DMS 273 (cell line): ENCODE measurements at regions not wholly inside any gene's neighbourhood (a gene's known extent, or its start where the extent isn't known, plus 50 kb on each side); places are given as distances from the start of the nearest gene placed in this dataset.
A peak's percentile ranks its signal among the peaks of the same experiment; 100 is the strongest.

Source experiments
- DNase-seq: peaks from one replicate; lab custom pipeline; 2025; ENCODE audit not compliant: unreplicated experiment; lab: John Stamatoyannopoulos, UW

- DNase-seq: no peak
Measured at GRCh38 chr4:10949039-10949733, 264.6 kb upstream of the CLNK start.

- no peak for DNase-seq
Measured at GRCh38 chr4:10947898-10948297, 263.3 kb upstream of the CLNK start.

- DNase-seq: no peak
Measured at GRCh38 chr4:10944321-10944720, 259.8 kb upstream of the CLNK start.

GRCh38 chr4:10942156-10942555, 257.6 kb upstream of the CLNK start:
- peak; percentile 42 for DNase-seq

GRCh38 chr4:10929818-10930217, 245.2 kb upstream of the CLNK start:
- DNase-seq: no peak

GRCh38 chr4:10925996-10926395, 241.4 kb upstream of the CLNK start:
- DNase-seq: no peak

- DNase-seq: no peak
Measured at GRCh38 chr4:10924274-10924673, 239.7 kb upstream of the CLNK start.

GRCh38 chr4:10917566-10917965, 233.0 kb upstream of the CLNK start:
- DNase-seq: peak; percentile 71

GRCh38 chr4:10898072-10898471, 213.5 kb upstream of the CLNK start:
- no peak for DNase-seq

GRCh38 chr4:10897076-10897475, 212.5 kb upstream of the CLNK start:
- DNase-seq: peak; percentile 18

- peak; percentile 28 for DNase-seq
Measured at GRCh38 chr4:10893395-10893794, 208.8 kb upstream of the CLNK start.

- no peak for DNase-seq
Measured at GRCh38 chr4:10891866-10892265, 207.3 kb upstream of the CLNK start.

GRCh38 chr4:10889819-10890218, 205.3 kb upstream of the CLNK start:
- no peak for DNase-seq

GRCh38 chr4:10879411-10880110, 195.0 kb upstream of the CLNK start:
- peak; percentile 26 for DNase-seq

- DNase-seq: no peak
Measured at GRCh38 chr4:10878861-10879260, 194.3 kb upstream of the CLNK start.

GRCh38 chr4:10877076-10877475, 192.5 kb upstream of the CLNK start:
- DNase-seq: no peak

- no peak for DNase-seq
Measured at GRCh38 chr4:10875144-10875799, 190.7 kb upstream of the CLNK start.

- no peak for DNase-seq
Measured at GRCh38 chr4:10873809-10874208, 189.2 kb upstream of the CLNK start.

- no peak for DNase-seq
Measured at GRCh38 chr4:10872833-10873517, 188.4 kb upstream of the CLNK start.

- DNase-seq: peak; percentile 95
Measured at GRCh38 chr4:10866666-10867065, 182.1 kb upstream of the CLNK start.

GRCh38 chr4:10861036-10861435, 176.5 kb upstream of the CLNK start:
- DNase-seq: no peak
